Panc1 (cell line): ENCODE measurements at regions not wholly inside any gene's neighbourhood (a gene's known extent, or its start where the extent isn't known, plus 50 kb on each side); places are given as distances from the start of the nearest gene placed in this dataset.

Source experiments
- ATAC-seq: fragments of 200-7000 bp; cut with Tn5 transposase; 2 replicates; pipeline ENCODE4 v1.9.1; 2020; ENCODE audit warnings: mild to moderate bottlenecking, moderate library complexity
- BruUV-seq: library from RNA; stranded (reverse); fragments of 400-500 nt; replicated peaks from 2 replicates; lab custom pipeline; 2021; lab: Mats Ljungman, UMichigan
- CTCF ChIA-PET: fragments of 300-600 bp; sonication (Branson Sonifier 250); formaldehyde crosslinking; loops from one replicate; lab custom pipeline; 2022; ENCODE audit warnings: antibody characterized with exemption; lab: Charles Lee
- POLR2A ChIA-PET: fragments of 300-600 bp; sonication (Branson Sonifier 250); formaldehyde crosslinking; loops from one replicate; lab custom pipeline; 2022; ENCODE audit warnings: antibody characterized with exemption; lab: Charles Lee
- DNase-seq: peaks from one replicate; pipeline ENCODE4 v3.0.0-alpha.2; 2010; ENCODE audit warnings: low read depth, low spot score
- H3K27ac ChIP-seq: 2 replicates; pipeline ENCODE4 v1.5.1; 2011; ENCODE audit warnings: mild to moderate bottlenecking, low read length, inconsistent platforms
- H3K27me3 ChIP-seq: fragments of 200-500 bp; sonication (Bioruptor generic); 2 replicates; pipeline ENCODE4 v1.6.0; 2014; ENCODE audit warnings: low read length, inconsistent platforms; ENCODE audit not compliant: control insufficient read depth, insufficient read depth
- H3K36me3 ChIP-seq: fragments of 200-500 bp; sonication (Bioruptor generic); 2 replicates; pipeline ENCODE4 v1.5.1; 2014; ENCODE audit warnings: inconsistent platforms, mild to moderate bottlenecking, low read length, moderate library complexity; ENCODE audit not compliant: control insufficient read depth, insufficient read depth
- H3K4me1 ChIP-seq: 2 replicates; pipeline ENCODE4 v1.5.1; 2011; ENCODE audit warnings: inconsistent platforms, mild to moderate bottlenecking, low read length, moderate library complexity; ENCODE audit not compliant: control insufficient read depth, insufficient read depth
- H3K4me3 ChIP-seq, 2 experiments: 2 replicates each; pipeline ENCODE4 v1.5.1; 2011 to 2012; ENCODE audit warnings: low read depth in 2 of 2, low read length in 2 of 2, mild to moderate bottlenecking in 2 of 2, inconsistent platforms in 1 of 2, moderate library complexity in 1 of 2
- H3K9me3 ChIP-seq: fragments of 200-500 bp; sonication (Bioruptor generic); 2 replicates; pipeline ENCODE4 v1.5.1; 2014; ENCODE audit warnings: low read depth, mild to moderate bottlenecking, inconsistent platforms, low read length, moderate library complexity; ENCODE audit not compliant: control insufficient read depth, insufficient read depth
- CTCF ChIP-seq: fragments of 450-650 bp; IDR thresholded peaks from 2 replicates; pipeline ENCODE4 v1.5.1; 2017; ENCODE audit warnings: mild to moderate bottlenecking
- POLR2AphosphoS5 ChIP-seq: IDR thresholded peaks from 2 replicates; pipeline ENCODE4 v1.6.1; 2012; ENCODE audit warnings: mild to moderate bottlenecking, low read depth, low read length, moderate library complexity
- REST ChIP-seq, 2 experiments: IDR thresholded peaks; 2 replicates each; pipeline ENCODE4 v1.6.1; 2011 to 2012; ENCODE audit warnings: low read depth in 2 of 2, control low read depth in 1 of 2, low read length in 1 of 2, mild to moderate bottlenecking in 1 of 2, moderate library complexity in 1 of 2; ENCODE audit not compliant: insufficient read depth in 1 of 2
- SIN3A ChIP-seq: IDR thresholded peaks from 2 replicates; pipeline ENCODE4 v1.6.1; 2012; ENCODE audit warnings: low read depth, mild to moderate bottlenecking, low read length, moderate library complexity, borderline replicate concordance; ENCODE audit not compliant: insufficient read depth
- TCF7L2 ChIP-seq: IDR thresholded peaks from 2 replicates; pipeline ENCODE4 v1.6.1; 2011; ENCODE audit warnings: mild to moderate bottlenecking, low read depth, low read length, inconsistent platforms
- in situ Hi-C: cut with HindIII; loops from 2 replicates; pipeline ENCODE4 v1.10.0; 2016; ENCODE audit warnings: low sequenced_read_pairs, low pct_unique_long_range_greater_than_20kb
- intact Hi-C: fragments of 100-400 bp; cut with micrococcal nuclease; formaldehyde crosslinking; loops from one replicate; pipeline ENCODE4 v1.10.0; 2022; ENCODE audit not compliant: unreplicated experiment

GRCh38 chr5:27257696-27258095 is 219.3 kb upstream of the CDH9 start:
- Histone ChIP-seq H3K4me3 (no peak overlapping the region), H3K9me3 (no peaks in the 10 kb centered on the region), H3K27ac (no peak overlapping the region), H3K36me3 (no peaks in the 10 kb centered on the region), H3K4me1 (no peaks in the 10 kb centered on the region), H3K27me3 (no peaks in the 10 kb centered on the region)
- intact Hi-C loops (no loop called here), in situ Hi-C loops (no loop called here)
- POLR2A ChIA-PET, result no interaction called here
- no peak for ATAC-seq
- no TSS peak for BruUV-seq
- CTCF ChIA-PET, result no interaction called here
- no peak for DNase-seq
- TF ChIP-seq CTCF, result no peak
- TF ChIP-seq TCF7L2, result no peak
- no peak for TF ChIP-seq SIN3A

- in situ Hi-C loops, result no loop called here
Measured at GRCh38 chr5:27252911-27253310, 214.5 kb upstream of the CDH9 start.

More at GRCh38 chr5:27252911-27253310, 214.5 kb upstream of the CDH9 start:
- intact Hi-C loops, result no loop called here
- no peak overlapping the region for H3K4me3 ChIP-seq
- H3K27ac ChIP-seq, result no peak overlapping the region
- no peaks in the 10 kb centered on the region for H3K27me3 ChIP-seq
- no peaks in the 10 kb centered on the region for H3K4me1 ChIP-seq
- no peak for ATAC-seq
- ChIA-PET POLR2A (no interaction called here), CTCF (no interaction called here)
- no peak for TF ChIP-seq CTCF
- TF ChIP-seq SIN3A, result no peak
- TF ChIP-seq POLR2AphosphoS5, result no peak
- no peak for TF ChIP-seq TCF7L2
- no peak for TF ChIP-seq REST (IDR thresholded peaks at IDR 0.05; ENCODE audit: insufficient read depth in 1 of 2, low read depth in 2 of 2, low read length in 1 of 2)
- DNase-seq, result no peak
- no peaks in the 10 kb centered on the region for H3K9me3 ChIP-seq
- no peaks in the 10 kb centered on the region for H3K36me3 ChIP-seq
- BruUV-seq, result no TSS peak
